Activated T-cell treated with anti-CD3 and anti-CD28 coated beads, Interleukin-2, amount 50 U/mL, for 4 hours (primary cell): ENCODE measurements at regions not wholly inside any gene's neighbourhood (a gene's known extent, or its start where the extent isn't known, plus 50 kb on each side); places are given as distances from the start of the nearest gene placed in this dataset.
A peak's percentile ranks its signal among the peaks of the same experiment; 100 is the strongest.

ENCODE experiments used
- ATAC-seq, 2 donors: fragments of 200-7000 bp; cut with Tn5 transposase; one replicate each; pipeline ENCODE4 v1.10.0; 2021
- DNase-seq: peaks from one replicate; pipeline ENCODE4 v3.0.0-alpha.2; 2020
- H3K27me3 Mint-ChIP-seq: one replicate; pipeline ENCODE4 v1.8.0; 2021; ENCODE audit warnings: low read depth, mixed read lengths
- H3K36me3 Mint-ChIP-seq: one replicate; pipeline ENCODE4 v1.8.0; 2022; ENCODE audit warnings: mixed read lengths; ENCODE audit not compliant: insufficient read depth
- H3K4me1 Mint-ChIP-seq: one replicate; pipeline ENCODE4 v1.8.0; 2021; ENCODE audit warnings: low read depth, mixed read lengths
- H3K4me3 Mint-ChIP-seq: one replicate; pipeline ENCODE4 v1.8.0; 2021; ENCODE audit warnings: mild to moderate bottlenecking, moderate library complexity, mixed read lengths
- H3K9me3 Mint-ChIP-seq: one replicate; pipeline ENCODE4 v1.8.0; 2021; ENCODE audit warnings: mixed read lengths

DNA sequence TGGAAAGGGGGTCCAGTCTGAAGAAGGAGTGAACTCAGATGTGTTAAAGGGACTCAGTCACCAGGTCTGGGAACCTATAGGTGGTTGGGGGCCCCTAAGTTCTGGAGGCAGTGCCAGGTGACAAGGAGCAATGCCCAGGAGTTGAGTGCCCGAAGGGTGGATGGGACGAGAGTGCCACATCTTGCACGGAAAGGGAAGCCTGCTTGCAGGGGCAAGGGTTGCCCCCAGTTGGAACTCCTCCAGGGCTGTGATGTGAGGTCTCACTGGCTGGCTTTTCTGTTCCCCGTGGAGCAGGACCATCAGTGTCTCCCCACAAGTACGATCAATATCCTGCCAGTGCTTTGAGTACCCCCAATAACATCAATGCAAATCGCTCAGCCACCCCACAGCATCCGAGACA, 107.3 kb downstream of the TOMM20 start:
- Mint-ChIP-seq H3K4me3 (no peak overlapping the region), H3K36me3 (no peaks in the 10 kb centered on the region), H3K9me3 (peaks cover 7% of the 10 kb centered on the region), H3K4me1 (peaks cover 34% of the 10 kb centered on the region), H3K27me3 (no peaks in the 10 kb centered on the region)
- ATAC-seq (no peak), DNase-seq (no peak)

DNA sequence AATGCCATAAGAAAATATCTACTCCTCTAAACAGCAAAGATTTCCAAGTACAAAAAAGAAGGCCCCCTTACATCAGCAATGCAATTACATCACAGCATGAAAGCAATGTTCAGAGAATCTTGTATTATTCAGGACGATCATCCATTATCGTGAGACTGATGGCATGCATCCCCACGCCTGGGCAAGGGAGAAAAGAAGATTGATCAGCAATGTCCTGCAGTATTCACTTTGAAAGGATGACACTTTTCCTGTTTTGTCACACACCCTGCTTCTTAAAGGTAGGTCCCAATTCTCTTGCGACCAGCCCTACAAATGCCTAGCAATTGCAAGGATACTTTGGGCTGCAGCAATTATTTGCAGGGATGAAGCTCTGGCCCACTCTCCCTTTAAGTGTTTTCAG, 108.7 kb downstream of the TOMM20 start:
- Mint-ChIP-seq H3K4me1 (peaks cover 44% of the 10 kb centered on the region), H3K4me3 (no peak overlapping the region)

DNA sequence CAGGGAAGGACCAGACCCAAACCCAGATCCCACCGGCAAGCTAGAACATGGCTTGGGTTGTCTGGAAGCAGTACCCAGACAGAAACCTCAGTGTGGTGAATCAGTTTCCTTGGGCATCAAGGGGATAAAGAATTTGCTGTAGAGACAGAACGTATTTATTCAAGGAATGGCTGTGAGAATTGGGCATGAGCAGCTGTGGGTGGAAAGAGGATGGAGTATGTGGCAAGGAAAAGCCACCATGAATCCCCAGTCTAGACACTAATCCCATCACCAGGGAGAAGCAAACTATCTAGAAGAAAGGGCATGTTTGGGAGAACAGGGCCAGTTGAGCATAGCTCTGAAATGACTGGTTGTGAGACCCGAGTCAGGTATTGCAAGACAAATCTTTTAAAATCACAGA, 109.2 kb downstream of the TOMM20 start:
- no peak overlapping the region for H3K4me3 Mint-ChIP-seq
- H3K4me1 Mint-ChIP-seq = peaks cover 48% of the 10 kb centered on the region
- peaks cover 11% of the 10 kb centered on the region for H3K9me3 Mint-ChIP-seq
- H3K36me3 Mint-ChIP-seq = no peaks in the 10 kb centered on the region
- no peak for DNase-seq
- no peak for ATAC-seq
- H3K27me3 Mint-ChIP-seq = no peaks in the 10 kb centered on the region

More for the DNA sequence above, 108.7 kb downstream of the TOMM20 start:
- Mint-ChIP-seq H3K9me3 (peaks cover 7% of the 10 kb centered on the region), H3K27me3 (no peaks in the 10 kb centered on the region), H3K36me3 (no peaks in the 10 kb centered on the region)
- DNase-seq = no peak
- ATAC-seq = no peak

DNA sequence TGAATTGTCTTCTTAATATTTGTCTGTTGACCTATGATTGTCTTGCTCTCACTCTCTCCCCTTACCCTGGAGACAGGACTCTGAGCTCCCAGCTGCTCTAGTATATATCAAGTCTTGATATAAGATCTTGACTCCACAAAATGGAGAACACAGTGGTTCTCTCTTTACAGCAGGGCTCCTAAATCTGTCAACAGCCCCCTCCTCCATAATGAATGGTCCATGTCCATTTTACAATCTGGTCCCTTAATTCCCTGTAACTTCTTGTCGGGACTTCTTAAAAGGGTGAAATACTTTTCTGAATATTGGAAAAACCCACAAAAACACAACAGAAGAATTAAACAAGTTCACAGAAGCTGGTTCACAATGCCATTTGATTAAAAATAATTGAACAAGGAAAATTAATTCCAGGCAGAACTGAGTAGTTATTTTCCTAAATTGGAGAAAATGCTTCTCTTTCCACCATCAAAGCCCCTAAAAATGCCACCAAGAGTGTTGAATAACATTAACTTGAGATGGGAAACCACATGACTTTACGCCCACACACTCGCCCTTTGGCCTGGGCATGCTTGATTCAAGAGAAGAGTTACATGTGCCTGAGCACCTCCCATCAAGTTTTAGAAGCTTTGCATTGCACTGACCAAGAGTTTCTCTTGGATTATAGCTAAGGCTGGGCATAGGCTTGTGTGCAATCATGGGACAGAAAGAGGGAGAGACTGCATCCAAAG, 109.8 kb downstream of the TOMM20 start:
- peaks cover 11% of the 10 kb centered on the region for H3K9me3 Mint-ChIP-seq
- DNase-seq = peak; percentile 48
- H3K4me3 Mint-ChIP-seq = no peak overlapping the region

DNA sequence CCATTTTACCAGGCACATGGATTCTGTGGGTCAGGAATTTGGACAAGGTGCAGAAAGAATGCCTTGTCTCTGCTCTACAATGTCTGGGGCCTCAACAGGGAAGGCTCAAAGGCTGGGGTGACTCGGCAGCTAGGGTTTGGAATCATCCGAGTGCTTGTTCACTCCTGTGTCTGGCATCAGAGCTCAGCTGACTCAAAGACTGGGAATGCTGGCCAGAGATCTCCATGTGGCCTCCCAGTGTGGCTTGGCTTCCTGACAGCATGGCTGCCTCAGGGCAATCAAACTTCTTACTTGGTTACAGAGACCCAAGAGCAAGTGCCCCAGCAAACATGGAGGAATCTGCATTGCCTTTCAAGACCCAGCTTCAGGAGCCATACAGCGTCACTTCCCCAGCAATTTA, 110.5 kb downstream of the TOMM20 start:
- peaks cover 11% of the 10 kb centered on the region for H3K9me3 Mint-ChIP-seq
- ATAC-seq = no peak
- H3K4me3 Mint-ChIP-seq = no peak overlapping the region
- DNase-seq = no peak
- H3K27me3 Mint-ChIP-seq = no peaks in the 10 kb centered on the region
- peaks cover 53% of the 10 kb centered on the region for H3K4me1 Mint-ChIP-seq
- H3K36me3 Mint-ChIP-seq = no peaks in the 10 kb centered on the region

More for the DNA sequence above, 109.8 kb downstream of the TOMM20 start:
- no peak for ATAC-seq
- Mint-ChIP-seq H3K36me3 (no peaks in the 10 kb centered on the region), H3K27me3 (no peaks in the 10 kb centered on the region), H3K4me1 (peaks cover 51% of the 10 kb centered on the region)

DNA sequence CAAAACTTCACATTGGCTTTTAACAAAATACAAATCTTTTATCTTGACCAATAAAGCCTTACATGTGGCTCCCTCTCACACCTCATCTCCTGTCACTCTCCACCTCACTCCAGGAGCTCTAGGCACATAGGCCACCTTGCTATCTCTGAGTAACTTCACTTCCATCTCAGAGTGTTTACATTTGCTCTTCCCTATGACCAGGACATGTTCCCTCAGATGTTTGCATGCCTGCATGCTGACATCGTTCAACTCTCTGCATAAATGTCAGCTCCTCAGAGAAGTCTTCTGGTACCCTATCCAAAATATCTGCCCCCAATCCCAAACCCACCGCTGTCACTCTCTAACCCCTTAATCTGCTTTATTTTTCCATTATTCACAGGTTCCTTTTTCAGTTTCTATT, 110.9 kb downstream of the TOMM20 start:
- peaks cover 11% of the 10 kb centered on the region for H3K9me3 Mint-ChIP-seq
- ATAC-seq (no peak), DNase-seq (no peak)
- no peaks in the 10 kb centered on the region for H3K36me3 Mint-ChIP-seq
- peaks cover 57% of the 10 kb centered on the region for H3K4me1 Mint-ChIP-seq
- no peak overlapping the region for H3K4me3 Mint-ChIP-seq
- H3K27me3 Mint-ChIP-seq = no peaks in the 10 kb centered on the region

DNA sequence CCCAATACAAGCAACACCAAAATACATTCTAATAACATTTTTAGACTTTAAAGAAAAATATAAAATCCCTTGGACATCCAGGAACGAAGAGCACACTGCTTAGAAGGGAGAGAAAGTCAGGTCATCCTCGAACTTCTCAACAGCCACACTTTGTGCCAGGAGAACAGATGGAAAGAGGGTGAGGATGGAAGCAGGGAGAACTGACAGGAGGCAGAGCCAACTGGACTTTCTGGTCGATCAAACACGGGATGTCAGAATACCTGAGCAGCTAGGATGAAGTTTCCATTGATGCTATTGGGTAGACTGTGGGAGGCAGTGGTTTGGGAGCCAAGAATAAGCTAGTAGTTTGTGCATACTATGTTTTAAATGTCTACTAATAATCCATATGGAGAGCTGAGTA, 111.4 kb downstream of the TOMM20 start:
- DNase-seq = no peak
- Mint-ChIP-seq H3K36me3 (no peaks in the 10 kb centered on the region), H3K9me3 (peaks cover 11% of the 10 kb centered on the region), H3K4me1 (peaks cover 57% of the 10 kb centered on the region), H3K4me3 (no peak overlapping the region), H3K27me3 (no peaks in the 10 kb centered on the region)
- no peak for ATAC-seq

DNA sequence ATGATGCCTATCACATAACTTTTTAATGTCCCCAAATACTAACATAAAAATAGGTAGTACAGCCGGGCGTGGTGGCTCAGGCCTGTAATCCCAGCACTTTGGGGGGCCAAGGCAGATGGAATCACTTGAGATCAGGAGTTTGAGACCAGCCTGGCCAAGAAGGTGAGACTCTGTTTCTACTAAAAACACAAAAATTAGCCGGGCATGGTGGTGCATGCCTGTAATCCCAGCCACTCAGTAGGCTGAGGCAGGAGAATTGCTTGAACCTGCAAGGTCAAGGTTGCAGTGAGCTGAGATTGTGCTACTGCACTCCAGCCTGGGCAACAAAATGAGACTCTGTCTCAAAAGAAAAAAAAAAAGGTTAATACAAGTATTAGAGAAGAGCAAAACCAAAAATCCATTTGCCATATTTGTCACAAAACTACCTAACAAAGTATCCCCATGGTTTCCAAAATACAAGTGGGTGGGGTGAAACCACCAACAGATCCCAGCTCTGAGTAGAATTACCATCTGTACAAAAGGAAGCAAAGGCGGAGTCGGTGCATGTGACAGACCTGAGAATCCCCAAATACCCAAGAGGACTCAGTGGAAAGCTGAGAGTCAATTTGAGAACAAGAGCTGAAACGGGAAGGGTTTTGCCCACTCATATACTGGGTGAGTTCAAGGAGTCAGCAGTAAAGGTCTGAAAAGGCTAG, 113.2 kb downstream of the TOMM20 start:
- DNase-seq (no peak), ATAC-seq (peak; percentile 39 to 41)
- no peaks in the 10 kb centered on the region for H3K36me3 Mint-ChIP-seq
- H3K4me1 Mint-ChIP-seq = peaks cover 74% of the 10 kb centered on the region
- H3K27me3 Mint-ChIP-seq = no peaks in the 10 kb centered on the region
- peaks cover 15% of the 10 kb centered on the region for H3K9me3 Mint-ChIP-seq
- H3K4me3 Mint-ChIP-seq = no peak overlapping the region

DNA sequence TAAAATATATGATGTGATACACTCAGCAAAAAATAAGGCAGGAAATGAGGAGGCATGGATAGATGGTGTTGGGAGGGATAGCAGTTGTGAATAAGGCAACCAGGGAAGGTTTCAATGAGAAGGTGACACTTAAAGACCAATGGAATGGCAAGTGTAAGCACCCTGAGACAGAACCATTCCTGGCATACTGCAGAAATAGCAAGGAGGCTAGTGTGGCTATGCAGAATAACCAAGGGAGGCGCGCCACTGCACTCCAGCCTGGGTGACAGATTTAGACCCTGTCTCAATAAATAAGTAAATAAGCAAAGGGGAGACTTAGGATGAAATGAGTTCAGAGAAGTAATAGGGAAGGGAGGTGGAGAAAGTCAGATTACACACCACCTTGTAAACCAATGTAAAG, 113.9 kb downstream of the TOMM20 start:
- Mint-ChIP-seq H3K4me3 (no peak overlapping the region), H3K9me3 (peaks cover 15% of the 10 kb centered on the region), H3K36me3 (no peaks in the 10 kb centered on the region), H3K4me1 (peaks cover 79% of the 10 kb centered on the region), H3K27me3 (no peaks in the 10 kb centered on the region)
- DNase-seq = no peak
- ATAC-seq = no peak

DNA sequence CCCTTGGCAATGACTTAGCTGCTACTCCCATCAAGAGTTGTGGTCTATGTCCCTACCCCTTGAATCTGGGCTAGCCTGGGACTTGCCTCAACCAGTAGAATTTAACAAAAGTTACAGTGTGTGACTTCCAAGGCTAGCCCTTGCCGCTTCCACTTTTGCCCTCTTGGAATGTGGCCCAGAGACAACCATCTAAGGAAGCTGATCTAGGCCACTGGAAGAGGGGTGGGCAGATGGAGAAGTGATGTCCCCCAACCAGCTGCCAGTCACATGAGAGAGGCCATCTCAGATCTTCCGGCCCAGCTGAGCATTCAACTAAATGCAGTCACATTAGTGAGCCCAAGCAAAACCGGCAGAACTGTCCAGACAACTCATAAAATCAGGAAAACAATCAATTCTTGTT, 115.1 kb downstream of the TOMM20 start:
- Mint-ChIP-seq H3K27me3 (no peaks in the 10 kb centered on the region), H3K36me3 (no peaks in the 10 kb centered on the region), H3K4me1 (peaks cover 79% of the 10 kb centered on the region), H3K9me3 (peaks cover 13% of the 10 kb centered on the region), H3K4me3 (no peak overlapping the region)
- ATAC-seq (no peak), DNase-seq (no peak)

DNA sequence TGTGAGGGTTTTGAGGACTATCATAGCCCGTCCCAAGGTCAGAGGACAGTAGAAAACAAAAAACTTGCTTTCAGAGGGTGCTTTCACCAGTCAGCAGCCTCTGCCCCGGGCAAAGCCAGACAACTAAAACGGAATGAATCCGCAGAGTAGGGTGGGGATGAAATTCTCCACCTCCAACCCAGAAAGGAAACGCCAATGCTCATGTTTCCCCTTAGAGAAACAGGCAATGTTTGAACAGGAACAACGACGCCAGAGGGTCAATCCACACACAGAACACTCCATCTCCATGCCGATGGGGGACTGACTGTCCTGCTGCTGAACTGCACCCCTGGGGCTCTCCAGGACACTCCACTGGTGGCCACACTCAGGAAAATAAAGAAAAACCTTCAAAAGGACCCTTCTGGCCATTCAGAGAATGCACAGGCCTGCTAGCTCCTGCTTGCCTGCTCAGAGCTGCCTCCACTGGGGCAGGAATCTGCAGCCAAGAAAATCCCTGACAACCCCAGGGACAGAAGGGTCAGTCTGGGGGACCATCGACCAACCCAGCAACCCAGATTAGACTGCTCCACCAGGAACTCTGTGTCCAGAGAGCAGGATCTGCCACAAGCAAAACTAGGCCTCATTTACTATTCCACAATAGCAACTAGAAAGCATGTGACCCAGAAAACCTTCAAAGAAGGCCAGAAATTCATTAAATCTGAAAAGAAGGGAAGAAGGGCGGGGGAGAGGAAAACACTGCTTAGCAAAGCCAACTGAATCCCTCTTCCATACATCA, 116.0 kb downstream of the TOMM20 start:
- no peak for DNase-seq
- no peaks in the 10 kb centered on the region for H3K36me3 Mint-ChIP-seq
- H3K9me3 Mint-ChIP-seq = peaks cover 13% of the 10 kb centered on the region
- peak overlapping the region; percentile 48 for H3K4me3 Mint-ChIP-seq
- H3K4me1 Mint-ChIP-seq = peaks cover 81% of the 10 kb centered on the region
- ATAC-seq = no peak
- no peaks in the 10 kb centered on the region for H3K27me3 Mint-ChIP-seq

DNA sequence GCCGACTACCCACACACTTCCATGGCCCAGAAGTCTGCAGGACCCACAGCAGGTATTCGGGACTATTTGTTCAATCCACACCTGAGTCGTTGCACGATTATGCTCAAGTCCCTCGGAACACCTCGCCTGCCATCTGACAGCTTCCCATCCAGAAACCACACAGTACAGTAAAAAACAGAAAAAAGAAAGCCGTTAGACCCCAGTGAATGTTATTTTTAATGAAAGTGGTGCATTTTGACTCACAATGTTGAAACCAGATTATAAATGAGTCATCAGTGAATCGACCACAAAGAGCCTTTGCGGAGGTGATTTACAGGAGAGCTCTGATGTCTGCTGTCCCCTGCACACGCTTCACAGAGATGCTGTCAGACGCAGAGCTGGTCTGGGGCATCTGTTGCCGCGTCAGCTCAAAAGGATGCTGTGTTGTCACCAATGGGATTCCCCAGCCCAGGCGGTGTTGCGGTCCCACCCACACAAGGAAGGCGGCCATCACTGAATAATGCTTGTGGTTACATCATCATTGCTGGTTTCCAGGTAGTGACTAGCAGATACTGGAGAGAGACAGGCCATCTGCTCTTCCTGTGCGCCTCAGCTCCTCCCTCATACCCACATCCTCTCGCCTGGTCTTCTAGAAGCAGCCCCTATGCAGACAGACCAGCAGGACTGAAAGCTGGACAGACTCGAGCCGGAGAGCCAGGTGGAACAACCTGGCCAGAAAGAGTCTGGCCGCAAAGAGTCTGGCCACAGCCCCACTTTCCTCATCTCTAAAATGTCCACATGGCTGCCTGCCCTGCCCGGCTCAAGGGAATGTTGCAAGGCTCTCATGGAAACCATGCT, 116.8 kb downstream of the TOMM20 start:
- no peaks in the 10 kb centered on the region for H3K36me3 Mint-ChIP-seq
- H3K4me1 Mint-ChIP-seq = peaks cover 82% of the 10 kb centered on the region
- DNase-seq (peak; percentile 92), ATAC-seq (peak; percentile 89 to 90)
- peaks cover 8% of the 10 kb centered on the region for H3K9me3 Mint-ChIP-seq
- peak overlapping the region; percentile 52 for H3K4me3 Mint-ChIP-seq
- no peaks in the 10 kb centered on the region for H3K27me3 Mint-ChIP-seq

DNA sequence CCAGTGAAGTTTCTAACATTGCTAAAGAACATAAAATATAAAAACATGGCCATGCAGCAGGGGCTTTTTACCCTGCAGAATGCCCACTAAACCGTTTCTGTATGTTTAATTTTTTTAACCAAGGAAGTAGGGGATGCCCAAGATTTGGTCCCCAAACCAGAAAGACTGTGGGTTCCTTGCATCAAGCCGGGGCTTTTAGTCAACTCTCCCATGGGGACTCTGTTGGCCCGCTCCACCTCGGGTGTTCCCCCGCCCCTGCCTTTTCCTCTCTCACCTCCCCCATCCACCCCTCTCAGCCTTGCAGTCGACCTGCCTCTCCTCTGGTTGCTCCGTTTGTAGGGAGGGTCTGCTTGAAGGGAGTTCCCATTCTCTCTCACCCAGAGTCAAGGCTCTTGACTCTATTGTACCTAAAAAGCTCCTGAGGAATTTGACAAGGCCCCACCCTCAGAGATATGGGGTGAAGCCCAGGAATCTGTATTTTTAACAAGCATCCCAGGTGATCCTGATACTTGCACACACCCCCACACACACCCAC, 117.5 kb downstream of the TOMM20 start:
- H3K27me3 Mint-ChIP-seq = no peaks in the 10 kb centered on the region
- H3K4me1 Mint-ChIP-seq = peaks cover 88% of the 10 kb centered on the region
- peak overlapping the region; percentile 52 for H3K4me3 Mint-ChIP-seq
- no peaks in the 10 kb centered on the region for H3K36me3 Mint-ChIP-seq
- ATAC-seq (peak; percentile 13 to 23), DNase-seq (peak; percentile 61)
- H3K9me3 Mint-ChIP-seq = peaks cover 8% of the 10 kb centered on the region
